ENCODE measurements at regions not wholly inside any gene's neighbourhood (a gene's known extent, or its start where the extent isn't known, plus 50 kb on each side); places are given as distances from the start of the nearest gene placed in this dataset.
"Not testable (repeated sequence)": the region's sequence is repeated elsewhere in the genome, so short reads cannot be mapped to it uniquely, and the experiment has no call there.

DNA sequence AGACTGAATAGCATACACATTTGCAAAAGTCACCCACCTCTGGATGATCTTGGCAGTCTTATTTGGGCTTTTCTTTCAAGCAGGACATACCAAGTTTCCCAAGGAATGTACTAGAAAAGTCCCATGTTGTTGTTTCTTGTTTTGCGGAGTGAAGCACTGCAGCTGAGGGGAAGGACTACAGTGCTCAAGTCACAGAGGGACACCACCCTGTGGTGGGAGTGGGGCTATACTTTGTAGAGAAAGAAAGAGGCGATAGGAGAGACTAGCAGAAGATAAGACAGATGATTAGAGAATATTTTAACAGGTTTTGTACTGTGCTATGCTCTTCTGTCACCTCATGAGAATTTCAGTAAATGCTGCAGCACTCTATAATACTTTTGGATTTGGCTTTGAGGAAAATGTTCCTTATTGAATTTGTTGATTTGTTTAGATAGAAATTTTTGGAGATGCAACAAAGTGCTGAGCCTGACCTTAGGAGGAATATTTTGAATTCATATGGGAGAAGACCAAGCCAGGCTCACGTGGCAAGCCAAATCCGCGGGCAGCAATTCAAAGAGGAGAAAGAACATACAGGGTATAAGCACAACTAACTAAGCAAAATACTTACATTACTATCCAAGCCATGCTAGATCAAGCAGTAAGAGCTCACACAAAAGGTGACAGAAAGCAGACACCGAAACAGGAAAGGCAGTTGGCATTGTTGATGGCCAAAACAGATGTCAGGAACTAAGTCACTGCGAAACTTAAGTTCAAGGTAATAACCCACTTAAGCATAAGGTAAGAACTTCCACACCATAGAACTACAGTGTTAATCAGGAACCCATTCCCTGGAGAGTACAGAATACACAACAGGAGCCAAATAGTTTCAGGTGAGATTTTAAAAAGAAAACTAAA lies 280.3 kb upstream of the INTU start:
- Histone ChIP-seq H3K36me3 (replicated peaks; ENCODE audit: control insufficient read depth, insufficient read depth, low read length) (no peaks in the 10 kb centered on the region), H3K27me3 (ENCODE audit: control insufficient read depth, insufficient read depth, low read length) (no peaks in the 10 kb centered on the region), H3K4me3 (ENCODE audit: insufficient read depth, low read depth, low read length) (no peak overlapping the region)
- peak; percentile 12 for DNase-seq

DNA sequence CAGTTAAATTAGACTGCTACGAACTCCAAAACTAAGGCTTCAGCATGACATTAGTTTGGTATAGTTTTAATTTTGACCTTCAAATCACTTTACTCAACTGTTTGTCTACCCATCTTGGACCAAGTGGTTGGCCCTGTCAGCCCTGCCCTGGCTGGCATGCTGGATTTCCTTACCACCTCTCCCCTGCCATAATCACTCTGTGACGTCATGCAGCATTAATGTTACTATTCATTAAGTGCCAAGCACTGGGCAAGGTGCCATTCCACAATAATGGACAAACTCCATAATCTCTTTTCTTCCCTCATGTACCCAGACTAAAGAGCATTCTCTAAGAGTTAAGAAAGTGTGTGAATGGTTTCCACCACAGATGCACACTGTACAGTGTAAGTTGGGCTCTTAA lies 277.0 kb upstream of the INTU start:
- no peak for DNase-seq
- no peaks in the 10 kb centered on the region for H3K36me3 ChIP-seq (replicated peaks; ENCODE audit: control insufficient read depth, insufficient read depth, low read length)

DNA sequence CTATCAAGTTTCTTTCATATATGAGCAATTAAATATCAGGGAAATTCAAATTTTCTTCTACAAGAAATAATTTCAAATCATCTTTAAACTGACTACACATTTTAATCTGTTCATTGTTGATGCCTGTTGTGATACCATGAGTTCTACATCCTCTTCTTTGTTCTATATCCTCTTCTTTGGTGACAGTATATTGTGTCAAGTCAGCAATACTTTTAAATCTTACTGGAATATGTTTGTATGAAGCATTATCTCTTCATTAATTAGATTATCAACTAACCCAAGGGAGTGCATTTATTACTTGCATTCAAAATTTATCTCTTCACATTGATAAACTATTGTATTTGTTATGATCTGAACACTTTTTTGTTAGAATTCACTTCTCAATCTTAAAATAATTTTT lies 275.0 kb upstream of the INTU start:
- DNase-seq = no peak
- no peaks in the 10 kb centered on the region for H3K36me3 ChIP-seq (replicated peaks; ENCODE audit: control insufficient read depth, insufficient read depth, low read length)
- H3K4me3 ChIP-seq (ENCODE audit: insufficient read depth, low read depth, low read length) = no peak overlapping the region
- no peaks in the 10 kb centered on the region for H3K27me3 ChIP-seq (ENCODE audit: control insufficient read depth, insufficient read depth, low read length)

More for the DNA sequence above, 277.0 kb upstream of the INTU start:
- Histone ChIP-seq H3K27me3 (ENCODE audit: control insufficient read depth, insufficient read depth, low read length) (no peaks in the 10 kb centered on the region), H3K4me3 (ENCODE audit: insufficient read depth, low read depth, low read length) (no peak overlapping the region)

DNA sequence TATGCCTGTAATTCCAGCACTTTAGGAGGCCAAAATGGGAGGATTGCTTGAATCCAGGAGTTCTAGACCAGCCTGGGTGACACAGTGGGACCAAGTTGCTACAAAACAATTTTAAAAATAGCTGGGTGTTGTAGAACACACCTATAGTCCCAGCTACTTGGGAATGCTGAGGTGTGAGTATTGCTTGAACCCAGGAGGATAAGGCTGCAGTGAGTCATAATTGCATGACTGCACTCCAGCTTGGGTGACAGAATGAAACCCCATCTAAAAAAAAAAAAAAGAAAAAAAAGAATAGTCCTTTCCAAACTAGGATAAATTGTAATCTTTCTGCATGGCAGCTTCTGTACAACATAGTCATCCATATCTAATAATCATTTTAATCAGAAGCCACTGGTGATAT lies 270.1 kb upstream of the INTU start:
- H3K36me3 ChIP-seq (replicated peaks; ENCODE audit: control insufficient read depth, insufficient read depth, low read length) = no peaks in the 10 kb centered on the region
- H3K4me3 ChIP-seq (ENCODE audit: insufficient read depth, low read depth, low read length) = no peak overlapping the region
- no peak for DNase-seq

DNA sequence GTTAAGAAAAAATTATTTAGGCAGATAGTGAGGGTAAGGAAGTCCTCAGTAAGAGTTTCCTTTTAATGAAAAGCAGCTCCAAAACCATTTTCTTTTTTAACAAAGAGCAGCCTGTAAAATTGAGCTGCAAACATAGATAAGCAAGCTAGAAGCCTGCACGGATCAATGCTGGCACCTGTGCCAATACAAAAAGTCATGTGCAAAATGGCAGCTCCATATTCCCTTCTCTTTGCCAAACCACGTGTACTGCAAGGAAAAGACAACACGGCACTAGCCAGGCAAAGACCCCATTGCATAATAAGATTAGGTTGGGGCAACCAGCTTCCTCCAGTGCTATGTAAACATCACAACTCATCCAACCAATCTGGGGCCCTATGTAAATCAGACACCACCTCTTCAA lies 268.4 kb upstream of the INTU start:
- no peak for DNase-seq
- Histone ChIP-seq H3K4me3 (ENCODE audit: insufficient read depth, low read depth, low read length) (no peak overlapping the region), H3K36me3 (replicated peaks; ENCODE audit: control insufficient read depth, insufficient read depth, low read length) (no peaks in the 10 kb centered on the region), H3K27me3 (ENCODE audit: control insufficient read depth, insufficient read depth, low read length) (no peaks in the 10 kb centered on the region)

More for the DNA sequence above, 270.1 kb upstream of the INTU start:
- no peaks in the 10 kb centered on the region for H3K27me3 ChIP-seq (ENCODE audit: control insufficient read depth, insufficient read depth, low read length)

DNA sequence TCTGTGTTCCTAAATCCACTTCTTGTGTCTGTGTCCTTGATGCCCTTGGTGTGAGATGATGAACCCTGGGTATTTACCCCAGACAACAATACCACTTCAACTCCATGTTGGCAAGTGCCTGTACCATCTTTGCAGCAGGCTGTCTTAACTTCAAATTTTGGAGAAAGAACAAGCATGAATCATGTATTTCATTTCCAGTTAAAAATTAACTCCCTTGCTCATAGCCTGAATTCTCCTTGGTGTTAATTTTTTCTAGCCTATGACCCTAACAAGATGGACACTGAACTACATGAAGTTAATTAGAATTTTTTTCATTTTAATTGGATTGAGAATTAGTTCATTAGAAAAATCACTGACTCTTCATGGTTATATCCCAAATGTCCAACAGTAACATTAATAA lies 267.8 kb upstream of the INTU start:
- no peak for DNase-seq
- H3K4me3 ChIP-seq (ENCODE audit: insufficient read depth, low read depth, low read length) = no peak overlapping the region
- no peaks in the 10 kb centered on the region for H3K36me3 ChIP-seq (replicated peaks; ENCODE audit: control insufficient read depth, insufficient read depth, low read length)
- H3K27me3 ChIP-seq (ENCODE audit: control insufficient read depth, insufficient read depth, low read length) = no peaks in the 10 kb centered on the region

DNA sequence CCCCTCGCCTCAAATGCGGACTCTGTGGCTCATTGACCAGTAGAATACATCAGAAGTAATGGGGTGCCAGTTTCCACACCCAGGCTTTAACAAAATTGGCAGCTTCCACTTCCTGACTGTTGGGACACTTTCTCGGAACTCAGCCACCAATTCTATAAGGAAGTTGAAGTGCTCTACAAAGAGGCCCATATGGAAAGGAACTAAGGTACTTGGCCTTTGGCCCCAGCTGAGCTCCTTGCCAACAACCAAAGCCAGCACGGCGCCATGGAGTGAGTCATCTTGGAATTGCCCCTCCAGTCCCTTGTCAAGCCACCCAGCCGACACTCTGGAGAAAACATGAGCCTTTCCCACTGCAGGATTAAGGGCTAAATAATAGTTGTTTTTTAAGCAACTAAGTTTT lies 262.2 kb upstream of the INTU start:
- no peak for DNase-seq
- Histone ChIP-seq H3K4me3 (ENCODE audit: insufficient read depth, low read depth, low read length) (no peak overlapping the region), H3K36me3 (replicated peaks; ENCODE audit: control insufficient read depth, insufficient read depth, low read length) (no peaks in the 10 kb centered on the region), H3K27me3 (ENCODE audit: control insufficient read depth, insufficient read depth, low read length) (no peaks in the 10 kb centered on the region)

DNA sequence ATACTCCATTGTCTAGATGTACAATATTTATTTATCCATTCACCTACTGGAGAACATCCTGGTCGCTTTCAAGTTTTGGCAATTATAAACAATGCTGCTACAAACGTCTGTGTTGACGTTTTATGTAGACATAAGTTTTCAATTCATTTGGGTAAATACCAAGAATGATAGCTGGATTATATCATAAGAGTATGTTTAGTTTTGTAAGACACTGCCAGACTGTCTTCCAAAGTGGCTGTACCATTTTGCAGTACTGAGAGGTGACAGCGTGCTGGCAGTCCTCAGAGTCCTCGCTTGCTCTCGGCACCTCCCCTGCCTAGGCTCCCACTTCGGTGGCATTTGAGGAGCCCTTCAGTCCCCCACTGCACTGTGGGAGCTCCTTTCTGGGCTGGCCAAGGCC lies 253.3 kb upstream of the INTU start:
- DNase-seq = no peak
- Histone ChIP-seq H3K4me3 (ENCODE audit: insufficient read depth, low read depth, low read length) (no peak overlapping the region), H3K27me3 (ENCODE audit: control insufficient read depth, insufficient read depth, low read length) (no peaks in the 10 kb centered on the region), H3K36me3 (replicated peaks; ENCODE audit: control insufficient read depth, insufficient read depth, low read length) (no peaks in the 10 kb centered on the region)

DNA sequence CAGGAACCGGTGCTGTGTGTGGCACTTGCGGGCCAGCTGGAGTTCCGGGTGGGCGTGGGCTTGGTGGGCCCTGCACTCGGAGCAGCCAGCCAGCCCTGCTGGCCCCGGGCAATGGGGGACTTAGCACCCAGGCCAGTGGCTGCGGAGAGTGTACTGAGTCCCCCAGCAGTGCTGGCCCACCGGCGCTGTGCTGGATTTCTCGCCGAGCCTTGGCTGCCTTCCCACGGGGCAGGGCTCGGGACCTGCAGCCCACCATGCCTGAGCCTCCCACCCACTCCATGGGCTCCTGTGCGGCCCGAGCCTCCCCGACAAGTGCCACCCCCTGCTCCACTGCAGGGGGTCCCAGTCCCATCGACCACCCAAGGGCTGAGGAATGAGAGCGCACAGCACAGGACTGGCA lies 252.8 kb upstream of the INTU start:
- not testable (repeated sequence) for DNase-seq; H3K4me3 ChIP-seq (ENCODE audit: insufficient read depth, low read depth, low read length); H3K27me3 ChIP-seq (ENCODE audit: control insufficient read depth, insufficient read depth, low read length)

DNA sequence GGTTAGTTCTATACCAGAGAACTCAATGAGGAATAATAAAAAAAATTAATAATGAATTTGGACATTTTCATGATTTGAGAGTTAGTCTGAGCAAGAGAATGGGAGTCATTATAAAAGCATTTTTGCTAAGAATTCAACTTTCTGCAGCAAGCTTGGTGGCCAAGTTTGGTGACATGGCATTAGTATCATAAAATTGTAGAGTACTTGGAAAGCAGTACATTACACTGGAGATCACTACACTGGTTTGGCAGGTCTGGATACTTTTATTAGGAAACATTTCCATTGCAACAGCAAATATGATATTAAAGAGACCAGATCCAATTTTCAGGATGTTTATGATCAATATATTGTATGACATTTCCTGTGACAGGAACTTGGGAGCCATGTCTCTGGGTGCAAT lies 249.1 kb upstream of the INTU start:
- DNase-seq = no peak
- Histone ChIP-seq H3K27me3 (ENCODE audit: control insufficient read depth, insufficient read depth, low read length) (no peaks in the 10 kb centered on the region), H3K4me3 (ENCODE audit: insufficient read depth, low read depth, low read length) (no peak overlapping the region)

More for the DNA sequence above, 252.8 kb upstream of the INTU start:
- H3K36me3 ChIP-seq (replicated peaks; ENCODE audit: control insufficient read depth, insufficient read depth, low read length) = not testable (repeated sequence)

DNA sequence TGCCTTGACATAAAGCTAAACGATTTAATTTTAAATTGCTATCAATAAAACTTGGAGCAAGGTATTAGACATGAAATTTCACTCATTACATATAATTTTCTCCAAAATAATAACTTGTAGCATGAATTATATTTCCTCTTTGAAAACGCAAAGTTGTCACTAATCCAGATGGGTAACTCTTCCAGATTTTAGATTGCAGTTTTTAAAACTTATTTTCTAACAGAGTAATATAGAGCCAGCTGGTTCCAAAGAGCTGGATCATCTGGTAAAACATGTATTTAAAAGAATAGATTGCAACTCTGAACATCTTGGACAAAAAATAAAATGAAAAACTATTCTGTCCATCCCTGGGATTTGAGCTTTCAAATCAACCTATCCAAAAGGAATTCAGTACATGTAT lies 238.2 kb upstream of the INTU start:
- Histone ChIP-seq H3K36me3 (replicated peaks; ENCODE audit: control insufficient read depth, insufficient read depth, low read length) (no peaks in the 10 kb centered on the region), H3K4me3 (ENCODE audit: insufficient read depth, low read depth, low read length) (no peak overlapping the region), H3K27me3 (ENCODE audit: control insufficient read depth, insufficient read depth, low read length) (no peaks in the 10 kb centered on the region)
- no peak for DNase-seq

More for the DNA sequence above, 249.1 kb upstream of the INTU start:
- H3K36me3 ChIP-seq (replicated peaks; ENCODE audit: control insufficient read depth, insufficient read depth, low read length) = no peaks in the 10 kb centered on the region

DNA sequence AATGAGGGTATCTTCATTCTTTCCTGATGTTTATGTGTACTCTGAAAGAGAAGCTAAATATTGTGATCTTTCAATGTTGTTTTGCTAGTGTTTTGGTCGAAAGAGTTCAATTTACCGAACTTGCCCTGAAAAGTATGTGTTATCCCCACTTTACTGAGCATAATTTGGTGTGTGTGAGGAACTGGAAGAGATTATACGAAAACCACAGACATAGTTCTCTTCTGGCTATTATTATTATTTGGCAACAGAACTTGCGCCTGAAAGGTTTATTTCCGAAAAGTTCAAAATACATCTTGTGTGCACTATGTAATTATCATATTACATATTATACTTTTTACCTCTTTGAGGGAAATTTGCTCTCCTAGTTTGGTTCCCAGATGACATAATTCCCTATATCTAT lies 232.5 kb upstream of the INTU start:
- H3K4me3 ChIP-seq (ENCODE audit: insufficient read depth, low read depth, low read length) = no peak overlapping the region
- H3K27me3 ChIP-seq (ENCODE audit: control insufficient read depth, insufficient read depth, low read length) = no peaks in the 10 kb centered on the region
- H3K36me3 ChIP-seq (replicated peaks; ENCODE audit: control insufficient read depth, insufficient read depth, low read length) = no peaks in the 10 kb centered on the region
- DNase-seq = no peak

DNA sequence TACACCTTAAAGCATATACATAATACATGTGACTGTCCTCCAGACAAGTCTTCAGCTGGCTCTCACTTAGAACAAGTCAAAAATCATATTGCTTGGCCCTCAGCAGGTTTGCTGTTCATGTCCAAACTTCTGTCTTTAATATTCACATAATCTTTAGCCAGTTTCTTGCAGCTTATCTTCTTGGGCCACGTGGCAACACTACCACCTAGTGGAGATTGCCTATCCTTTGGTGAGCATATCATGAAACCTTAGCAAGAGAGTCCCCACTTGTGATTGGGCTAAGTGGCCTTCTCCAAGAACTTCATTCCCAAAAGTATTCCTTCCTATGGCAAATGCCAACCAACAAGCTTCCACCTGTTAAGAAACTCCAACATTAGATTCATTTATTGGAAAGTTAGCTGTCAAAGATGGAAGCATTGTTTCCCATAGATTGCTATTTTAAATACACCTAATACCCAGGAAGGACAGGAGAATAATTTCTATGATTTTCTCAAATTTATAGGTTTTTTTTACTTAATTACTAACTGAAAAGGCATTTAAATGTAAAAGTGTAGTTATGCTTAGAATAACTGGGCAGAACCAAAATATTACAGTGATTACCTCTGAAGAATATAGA lies 231.9 kb upstream of the INTU start:
- Histone ChIP-seq H3K36me3 (replicated peaks; ENCODE audit: control insufficient read depth, insufficient read depth, low read length) (no peaks in the 10 kb centered on the region), H3K4me3 (ENCODE audit: insufficient read depth, low read depth, low read length) (no peak overlapping the region), H3K27me3 (ENCODE audit: control insufficient read depth, insufficient read depth, low read length) (no peaks in the 10 kb centered on the region)
- peak; percentile 19 for DNase-seq

DNA sequence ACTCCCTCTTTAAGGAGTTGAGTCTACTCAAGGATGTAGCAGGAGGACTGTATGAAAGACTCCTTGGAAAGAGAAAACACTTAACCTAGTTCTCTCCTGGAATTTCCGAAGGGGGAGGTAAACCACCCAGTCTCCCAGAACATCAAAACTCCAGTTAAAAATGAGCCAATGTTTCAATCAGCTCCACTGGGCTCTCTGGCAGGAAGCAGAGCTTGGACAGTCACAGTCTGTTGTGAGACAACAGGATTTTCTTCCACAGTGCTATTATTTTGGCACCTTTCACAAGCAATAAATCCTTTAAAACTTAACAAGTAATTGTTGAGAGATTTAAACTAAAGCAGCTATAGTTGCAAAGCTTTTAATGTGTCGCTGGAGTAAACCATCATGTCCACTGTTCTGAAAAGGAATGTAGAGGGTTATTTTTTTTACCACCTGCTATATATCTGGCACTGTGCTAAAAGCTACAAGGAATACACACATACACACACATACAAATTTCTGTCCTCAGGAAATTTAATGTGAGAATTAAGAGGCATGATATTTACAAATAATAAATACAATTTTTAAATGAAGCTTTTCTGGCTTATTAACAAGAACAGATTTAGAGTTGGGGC lies 229.2 kb upstream of the INTU start:
- no peak for DNase-seq
- Histone ChIP-seq H3K36me3 (replicated peaks; ENCODE audit: control insufficient read depth, insufficient read depth, low read length) (no peaks in the 10 kb centered on the region), H3K4me3 (ENCODE audit: insufficient read depth, low read depth, low read length) (no peak overlapping the region), H3K27me3 (ENCODE audit: control insufficient read depth, insufficient read depth, low read length) (no peaks in the 10 kb centered on the region)

DNA sequence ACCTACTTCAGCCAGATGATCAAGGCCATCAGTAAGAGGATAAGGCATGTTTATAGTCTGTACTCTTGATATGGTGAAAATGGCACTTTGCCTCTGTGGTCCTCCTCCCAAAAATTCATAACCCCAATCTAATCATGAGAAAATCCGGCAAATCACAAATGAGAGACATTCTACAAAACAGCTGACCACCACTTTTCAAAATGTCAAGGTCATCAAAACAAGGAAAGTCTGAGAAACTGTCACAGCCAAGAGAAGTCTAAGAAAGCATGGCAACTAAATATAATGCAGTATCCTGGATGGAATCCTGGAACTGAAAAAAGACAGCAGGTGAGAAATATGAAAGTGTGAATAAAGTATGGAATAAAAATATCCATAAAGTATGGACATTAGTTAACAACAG lies 226.6 kb upstream of the INTU start:
- DNase-seq = no peak
- H3K4me3 ChIP-seq (ENCODE audit: insufficient read depth, low read depth, low read length) = no peak overlapping the region
- no peaks in the 10 kb centered on the region for H3K36me3 ChIP-seq (replicated peaks; ENCODE audit: control insufficient read depth, insufficient read depth, low read length)
- H3K27me3 ChIP-seq (ENCODE audit: control insufficient read depth, insufficient read depth, low read length) = no peaks in the 10 kb centered on the region

Data from H7 (cell line).